MCF 10A (cell line): ENCODE measurements at regions not wholly inside any gene's neighbourhood (a gene's known extent, or its start where the extent isn't known, plus 50 kb on each side); places are given as distances from the start of the nearest gene placed in this dataset.

Experiments used
- BruUV-seq: library from RNA; stranded (reverse); fragments of 400-500 nt; replicated peaks from 2 replicates; lab custom pipeline; 2021; lab: Mats Ljungman, UMichigan
- CTCF ChIA-PET: fragments of 300-600 bp; sonication (Branson Sonifier 250); formaldehyde crosslinking; extraction: SDS; loops from one replicate; lab custom pipeline; 2021; ENCODE audit warnings: antibody characterized with exemption, inconsistent platforms; lab: Yijun Ruan, JAX
- POLR2A ChIA-PET: fragments of 300-600, 350-650 bp; sonication (Branson Sonifier 250); formaldehyde crosslinking; extraction: SDS; loops from one replicate; lab custom pipeline; 2020; ENCODE audit warnings: antibody characterized with exemption, inconsistent platforms; lab: Yijun Ruan, JAX
- DNase-seq: peaks from one replicate; pipeline ENCODE4 v3.0.0-alpha.2; 2018; ENCODE audit not compliant: unreplicated experiment
- H3K27ac Mint-ChIP-seq: one replicate; pipeline ENCODE4 v1.8.0; 2022; ENCODE audit warnings: mild to moderate bottlenecking, low read depth, mixed read lengths; ENCODE audit not compliant: unreplicated experiment
- H3K27me3 Mint-ChIP-seq: one replicate; pipeline ENCODE4 v1.8.0; 2022; ENCODE audit warnings: mixed read lengths; ENCODE audit not compliant: insufficient read depth, unreplicated experiment
- H3K36me3 Mint-ChIP-seq: one replicate; pipeline ENCODE4 v1.8.0; 2022; ENCODE audit warnings: mild to moderate bottlenecking, moderate library complexity, mixed read lengths; ENCODE audit not compliant: insufficient read depth, unreplicated experiment
- H3K4me1 Mint-ChIP-seq: one replicate; pipeline ENCODE4 v1.8.0; 2022; ENCODE audit warnings: mixed read lengths; ENCODE audit not compliant: insufficient read depth, unreplicated experiment
- H3K4me3 Mint-ChIP-seq: one replicate; pipeline ENCODE4 v1.8.0; 2022; ENCODE audit warnings: mild to moderate bottlenecking, moderate library complexity, mixed read lengths; ENCODE audit not compliant: unreplicated experiment
- H3K9me3 Mint-ChIP-seq: one replicate; pipeline ENCODE4 v1.8.0; 2022; ENCODE audit warnings: mixed read lengths; ENCODE audit not compliant: unreplicated experiment
- intact Hi-C: fragments of 100-400 bp; cut with micrococcal nuclease; formaldehyde crosslinking; loops from 2 replicates; pipeline ENCODE4 v1.14.1; 2022
- TF ChIP-seq, protein P1 (sequence below): fragments of 200-600 bp; IDR thresholded peaks from one replicate; pipeline ENCODE4 v1.8.0; 2022; ENCODE audit warnings: antibody characterized with exemption, mild to moderate bottlenecking; ENCODE audit not compliant: unreplicated experiment

DNA sequence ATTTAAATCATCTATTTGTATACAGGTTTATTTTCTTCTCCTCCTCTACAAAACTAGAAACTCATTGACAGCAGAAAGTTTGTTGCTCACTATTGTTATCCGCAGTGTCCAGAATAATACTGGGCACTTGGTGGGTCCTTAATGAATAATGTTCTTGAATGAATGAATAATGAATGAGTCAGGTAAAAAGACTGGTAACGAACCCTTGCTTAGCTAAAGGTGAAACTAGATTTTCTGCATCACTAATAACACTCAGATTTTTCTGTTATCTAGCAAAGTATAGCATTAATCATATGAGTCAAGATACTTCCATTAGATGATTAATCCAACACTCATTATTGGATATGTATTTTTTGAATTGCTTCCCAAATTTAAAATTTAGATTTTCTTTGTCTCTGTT is 953.2 kb downstream of the SORCS3 start:
- CTCF ChIA-PET: no interaction called here
- TF ChIP-seq, protein P1, sequence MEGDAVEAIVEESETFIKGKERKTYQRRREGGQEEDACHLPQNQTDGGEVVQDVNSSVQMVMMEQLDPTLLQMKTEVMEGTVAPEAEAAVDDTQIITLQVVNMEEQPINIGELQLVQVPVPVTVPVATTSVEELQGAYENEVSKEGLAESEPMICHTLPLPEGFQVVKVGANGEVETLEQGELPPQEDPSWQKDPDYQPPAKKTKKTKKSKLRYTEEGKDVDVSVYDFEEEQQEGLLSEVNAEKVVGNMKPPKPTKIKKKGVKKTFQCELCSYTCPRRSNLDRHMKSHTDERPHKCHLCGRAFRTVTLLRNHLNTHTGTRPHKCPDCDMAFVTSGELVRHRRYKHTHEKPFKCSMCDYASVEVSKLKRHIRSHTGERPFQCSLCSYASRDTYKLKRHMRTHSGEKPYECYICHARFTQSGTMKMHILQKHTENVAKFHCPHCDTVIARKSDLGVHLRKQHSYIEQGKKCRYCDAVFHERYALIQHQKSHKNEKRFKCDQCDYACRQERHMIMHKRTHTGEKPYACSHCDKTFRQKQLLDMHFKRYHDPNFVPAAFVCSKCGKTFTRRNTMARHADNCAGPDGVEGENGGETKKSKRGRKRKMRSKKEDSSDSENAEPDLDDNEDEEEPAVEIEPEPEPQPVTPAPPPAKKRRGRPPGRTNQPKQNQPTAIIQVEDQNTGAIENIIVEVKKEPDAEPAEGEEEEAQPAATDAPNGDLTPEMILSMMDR: no peak

DNA sequence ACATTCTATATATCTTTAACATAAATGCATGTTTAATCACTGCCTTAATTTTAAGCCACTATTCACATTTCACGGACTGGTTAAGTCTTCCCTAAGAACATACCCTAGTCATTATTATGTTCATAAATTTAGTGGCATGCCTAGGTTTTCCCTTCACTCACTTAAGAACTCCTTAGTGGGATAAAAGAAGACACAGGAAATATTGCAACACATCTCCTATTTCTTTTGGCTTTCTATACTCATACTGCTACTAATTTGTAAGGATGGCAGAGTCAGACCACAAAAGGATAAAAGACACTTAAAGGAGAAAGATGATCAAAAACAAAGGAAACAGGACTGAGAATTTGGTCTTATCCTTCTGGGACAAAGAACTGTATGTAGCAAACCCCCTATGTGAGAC is 951.4 kb downstream of the SORCS3 start:
- TF ChIP-seq, protein P1: no peak
- peak; percentile 22 for DNase-seq
- Mint-ChIP-seq H3K27ac (no peak overlapping the region), H3K9me3 (peaks cover 6% of the 10 kb centered on the region), H3K4me1 (no peaks in the 10 kb centered on the region), H3K36me3 (no peaks in the 10 kb centered on the region), H3K4me3 (no peak overlapping the region), H3K27me3 (no peaks in the 10 kb centered on the region)
- intact Hi-C loops: no loop called here
- BruUV-seq: no TSS peak
- ChIA-PET CTCF (no interaction called here), POLR2A (no interaction called here)

More for the DNA sequence above, 953.2 kb downstream of the SORCS3 start:
- Mint-ChIP-seq H3K27ac (no peak overlapping the region), H3K36me3 (no peaks in the 10 kb centered on the region), H3K4me1 (no peaks in the 10 kb centered on the region), H3K4me3 (no peak overlapping the region), H3K27me3 (no peaks in the 10 kb centered on the region), H3K9me3 (peaks cover 7% of the 10 kb centered on the region)
- no peak for DNase-seq
- BruUV-seq: no TSS peak
- POLR2A ChIA-PET: no interaction called here
- intact Hi-C loops: no loop called here

DNA sequence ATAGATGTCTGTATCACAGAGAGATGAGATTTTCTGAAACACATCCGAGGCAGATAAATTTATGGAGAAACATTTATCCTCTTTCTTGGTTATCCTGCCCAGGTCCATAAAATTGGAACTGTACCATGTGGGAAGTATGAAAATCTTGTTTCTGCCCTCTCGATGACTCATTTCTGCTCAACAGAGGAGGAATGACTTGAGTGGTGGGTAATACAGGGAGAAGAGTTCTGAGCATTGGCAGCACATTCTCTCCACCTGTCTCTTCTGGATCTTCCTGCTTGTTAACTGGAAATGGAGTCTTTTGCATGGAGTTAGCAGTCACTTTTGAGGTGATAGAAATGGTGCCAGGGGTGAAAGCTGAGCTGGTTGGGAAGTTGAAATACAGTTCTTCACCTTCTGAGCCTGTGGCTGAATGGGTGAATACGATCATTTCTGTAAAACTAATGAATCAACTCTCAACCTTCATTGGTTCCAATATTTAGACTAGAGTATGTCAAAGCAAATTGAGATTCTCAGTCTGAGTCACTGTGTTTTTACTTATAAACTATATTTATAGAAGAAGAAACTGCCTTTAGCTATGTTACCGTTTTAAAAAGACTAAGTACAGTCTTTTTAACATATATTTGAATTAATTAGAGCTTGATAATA is 945.5 kb downstream of the SORCS3 start:
- H3K4me1 Mint-ChIP-seq: no peaks in the 10 kb centered on the region
- no peaks in the 10 kb centered on the region for H3K27me3 Mint-ChIP-seq
- ChIA-PET POLR2A (no interaction called here), CTCF (interaction anchor here (0.5 kb wide), 1 partner anchor 38 kb away, joined by 3 read pairs; no protein-coding TSS in a partner anchor)
- TF ChIP-seq, protein P1: no peak
- no TSS peak for BruUV-seq
- H3K27ac Mint-ChIP-seq: no peak overlapping the region
- peak; percentile 43 for DNase-seq
- H3K4me3 Mint-ChIP-seq: no peak overlapping the region
- no peaks in the 10 kb centered on the region for H3K9me3 Mint-ChIP-seq
- intact Hi-C loops: no loop called here
- no peaks in the 10 kb centered on the region for H3K36me3 Mint-ChIP-seq

DNA sequence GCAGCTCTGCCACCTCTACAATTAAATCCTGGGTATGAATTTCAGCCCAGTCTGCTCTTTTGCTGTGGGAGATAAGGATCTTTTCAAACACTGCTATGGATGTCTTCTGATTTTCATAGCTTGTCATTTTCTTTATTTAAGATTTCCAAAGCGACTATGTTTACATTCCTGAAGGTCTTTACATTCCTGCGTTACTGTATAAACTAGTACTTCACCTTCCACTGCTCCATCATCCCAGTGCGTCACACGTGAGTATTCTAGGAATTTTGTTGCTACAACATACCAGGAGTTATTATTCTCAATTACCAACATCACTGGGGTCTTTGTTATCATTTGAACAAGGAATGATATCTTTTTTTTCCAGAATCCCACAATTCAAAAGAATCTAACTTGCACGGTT is 944.7 kb downstream of the SORCS3 start:
- ChIA-PET CTCF (interaction anchor here (0.6 kb wide), 1 partner anchor 544 kb away, joined by 3 read pairs; no protein-coding TSS in a partner anchor), POLR2A (no interaction called here)
- DNase-seq: peak; percentile 26
- H3K27ac Mint-ChIP-seq: no peak overlapping the region
- TF ChIP-seq, protein P1: no peak
- H3K4me1 Mint-ChIP-seq: no peaks in the 10 kb centered on the region
- BruUV-seq: no TSS peak
- intact Hi-C loops: no loop called here
- no peak overlapping the region for H3K4me3 Mint-ChIP-seq
- H3K36me3 Mint-ChIP-seq: no peaks in the 10 kb centered on the region
- H3K9me3 Mint-ChIP-seq: no peaks in the 10 kb centered on the region
- no peaks in the 10 kb centered on the region for H3K27me3 Mint-ChIP-seq
